KOPT-K1 (cell line): ENCODE measurements at regions not wholly inside any gene's neighbourhood (a gene's known extent, or its start where the extent isn't known, plus 50 kb on each side); places are given as distances from the start of the nearest gene placed in this dataset.

Experiments used
- H3K27ac ChIP-seq: fragments of 200-600 bp; sonication (generic); 2 replicates; pipeline ENCODE4 v1.5.1; 2016; ENCODE audit warnings: antibody characterized with exemption, mild to moderate bottlenecking, low read depth, low read length; ENCODE audit not compliant: poor library complexity, severe bottlenecking
- H3K36me3 ChIP-seq: fragments of 200-600 bp; sonication (generic); 2 replicates; pipeline ENCODE4 v1.5.1; 2017; ENCODE audit warnings: antibody characterized with exemption, mild to moderate bottlenecking, low read length, moderate library complexity; ENCODE audit not compliant: insufficient read depth
- H3K9me3 ChIP-seq: fragments of 200-600 bp; sonication (generic); 2 replicates; pipeline ENCODE4 v1.5.1; 2017; ENCODE audit warnings: antibody characterized with exemption, low read length, mild to moderate bottlenecking; ENCODE audit not compliant: insufficient read depth, poor library complexity, severe bottlenecking

- H3K36me3 ChIP-seq = no peaks in the 10 kb centered on the region
- no peak overlapping the region for H3K27ac ChIP-seq
- no peaks in the 10 kb centered on the region for H3K9me3 ChIP-seq
Observed at GRCh38 chr3:28845006-28845324, 435.9 kb upstream of the RBMS3 start.

- Histone ChIP-seq H3K36me3 (no peaks in the 10 kb centered on the region), H3K27ac (no peak overlapping the region), H3K9me3 (no peaks in the 10 kb centered on the region)
Observed at GRCh38 chr3:28846971-28847478, 433.8 kb upstream of the RBMS3 start.

GRCh38 chr3:28847736-28848135 lies 433.1 kb upstream of the RBMS3 start:
- Histone ChIP-seq H3K9me3 (no peaks in the 10 kb centered on the region), H3K27ac (no peak overlapping the region), H3K36me3 (no peaks in the 10 kb centered on the region)

DNA sequence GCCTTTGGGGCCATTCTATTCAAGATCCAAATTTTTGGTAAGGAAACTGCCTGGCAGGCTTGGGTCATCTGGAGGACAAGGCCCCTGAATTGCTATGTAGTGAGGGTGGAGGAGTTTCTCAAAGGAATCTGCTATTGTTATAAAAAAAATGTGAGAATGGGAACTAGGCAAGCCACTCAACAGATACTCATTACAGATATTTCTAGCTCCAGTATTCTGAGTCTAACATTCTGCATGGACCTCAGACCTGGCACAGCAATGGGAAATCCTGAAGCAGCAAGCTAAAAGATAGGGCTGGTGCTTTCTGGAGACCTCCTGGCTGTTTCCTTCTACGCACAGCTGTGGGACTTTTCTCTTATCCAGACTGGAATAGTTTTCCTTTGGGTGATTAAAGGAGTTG lies 430.7 kb upstream of the RBMS3 start:
- Histone ChIP-seq H3K27ac (no peak overlapping the region), H3K9me3 (no peaks in the 10 kb centered on the region), H3K36me3 (no peaks in the 10 kb centered on the region)

DNA sequence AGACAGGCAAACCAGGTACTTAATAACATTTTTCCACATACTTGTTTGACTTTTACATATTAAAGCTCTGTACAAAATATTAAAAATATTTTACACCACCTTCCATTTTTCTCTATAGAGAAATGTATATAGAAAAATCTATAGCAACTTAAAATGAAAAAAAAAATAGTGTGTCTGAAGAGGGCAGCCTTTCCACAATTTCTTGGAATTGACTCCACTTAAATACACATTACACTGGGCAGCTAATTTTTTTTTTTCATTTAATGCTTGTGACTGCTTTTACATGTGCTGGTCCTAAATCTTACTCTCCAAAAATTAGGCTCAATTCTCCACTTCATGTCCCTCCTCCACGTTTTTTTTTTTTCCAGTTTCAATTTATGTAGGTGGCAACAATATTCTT lies 427.0 kb upstream of the RBMS3 start:
- Histone ChIP-seq H3K36me3 (no peaks in the 10 kb centered on the region), H3K27ac (no peak overlapping the region), H3K9me3 (no peaks in the 10 kb centered on the region)

DNA sequence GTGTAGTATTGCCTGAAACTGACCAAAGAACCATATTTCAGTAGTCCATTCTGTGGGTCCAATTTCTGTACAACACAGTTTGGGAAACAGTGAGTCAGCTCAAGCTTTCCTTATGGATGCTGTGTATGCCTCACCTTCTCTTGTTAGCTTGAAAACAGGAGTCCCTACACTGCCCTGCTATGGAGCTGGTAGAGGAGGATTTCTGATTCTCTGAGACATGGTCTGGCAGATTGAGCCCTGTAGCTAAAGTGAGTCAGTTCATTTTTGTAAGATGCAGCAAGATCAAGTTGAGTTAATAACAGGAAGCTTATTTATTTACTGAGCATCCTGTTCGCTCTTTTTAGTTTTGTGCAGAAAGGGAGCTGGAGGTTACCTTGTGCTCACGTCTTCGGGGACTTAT lies 424.1 kb upstream of the RBMS3 start:
- H3K27ac ChIP-seq = no peak overlapping the region
- H3K36me3 ChIP-seq = no peaks in the 10 kb centered on the region
- H3K9me3 ChIP-seq = no peaks in the 10 kb centered on the region

GRCh38 chr3:28859897-28860296 lies 421.0 kb upstream of the RBMS3 start:
- H3K36me3 ChIP-seq = no peaks in the 10 kb centered on the region
- no peak overlapping the region for H3K27ac ChIP-seq
- H3K9me3 ChIP-seq = no peaks in the 10 kb centered on the region

GRCh38 chr3:28860307-28860706 lies 420.6 kb upstream of the RBMS3 start:
- H3K9me3 ChIP-seq = no peaks in the 10 kb centered on the region
- H3K36me3 ChIP-seq = no peaks in the 10 kb centered on the region
- H3K27ac ChIP-seq = no peak overlapping the region

DNA sequence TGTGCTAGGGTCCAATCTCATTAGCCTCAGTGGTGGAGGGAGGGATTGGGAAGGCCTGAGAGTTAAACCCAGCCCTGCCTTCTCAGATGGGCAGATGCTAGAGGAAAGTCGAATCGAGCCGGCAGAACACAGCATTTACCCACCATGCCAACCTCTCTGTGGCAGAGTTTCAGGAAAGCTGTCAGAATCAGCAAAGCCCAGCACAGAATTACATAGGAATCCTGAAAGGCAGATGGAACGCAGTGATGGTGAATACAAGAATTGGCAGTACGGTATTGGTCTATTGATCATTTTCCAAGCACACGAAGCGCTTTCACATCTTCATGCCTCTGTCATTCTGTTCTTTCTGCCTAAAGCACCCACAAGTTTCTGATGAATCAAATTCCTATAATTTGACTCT lies 417.7 kb upstream of the RBMS3 start:
- Histone ChIP-seq H3K36me3 (no peaks in the 10 kb centered on the region), H3K9me3 (no peaks in the 10 kb centered on the region), H3K27ac (no peak overlapping the region)

DNA sequence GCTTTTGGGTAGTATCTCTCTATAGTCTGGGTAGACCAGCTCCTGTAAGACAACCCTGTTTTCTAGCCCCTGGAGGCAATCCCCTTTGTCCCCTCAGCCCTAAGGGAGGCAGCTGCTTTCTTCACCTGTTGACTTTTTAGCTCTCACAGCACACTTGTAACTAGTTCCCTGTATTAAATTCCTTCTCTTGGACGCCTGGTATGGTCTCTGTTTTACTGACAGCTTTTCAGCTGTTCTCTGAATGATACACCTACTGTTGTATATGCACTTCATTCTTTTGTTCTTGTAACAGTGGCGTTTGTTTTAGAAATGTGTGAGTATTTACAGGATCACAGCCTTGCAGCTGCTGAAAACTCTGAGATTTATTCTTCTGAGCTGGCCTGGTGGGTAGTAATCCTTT lies 413.0 kb upstream of the RBMS3 start:
- H3K36me3 ChIP-seq = no peaks in the 10 kb centered on the region
- H3K9me3 ChIP-seq = no peaks in the 10 kb centered on the region
- no peak overlapping the region for H3K27ac ChIP-seq

GRCh38 chr3:28868897-28869296 lies 412.0 kb upstream of the RBMS3 start:
- no peaks in the 10 kb centered on the region for H3K9me3 ChIP-seq
- H3K27ac ChIP-seq = no peak overlapping the region
- H3K36me3 ChIP-seq = no peaks in the 10 kb centered on the region

DNA sequence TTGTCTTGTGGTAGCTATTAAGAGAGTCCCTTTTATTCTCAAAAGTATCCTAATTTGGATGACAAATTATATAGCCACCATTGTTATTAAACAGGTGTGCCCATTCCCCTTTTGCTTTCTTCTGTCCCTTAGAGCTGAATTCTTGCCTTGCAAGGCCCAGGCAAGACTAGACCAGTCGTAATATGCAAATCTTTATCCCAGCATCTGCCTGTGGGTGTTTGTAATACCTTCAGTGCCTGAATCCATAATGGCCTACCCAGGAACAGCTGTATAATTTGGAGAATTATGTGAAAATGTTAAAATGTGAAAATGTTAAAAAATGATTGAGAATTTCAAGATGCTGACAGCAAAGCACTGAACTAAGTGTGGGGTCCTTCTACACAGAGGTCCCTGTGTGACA lies 403.0 kb upstream of the RBMS3 start:
- Histone ChIP-seq H3K36me3 (no peaks in the 10 kb centered on the region), H3K27ac (no peak overlapping the region), H3K9me3 (no peaks in the 10 kb centered on the region)

DNA sequence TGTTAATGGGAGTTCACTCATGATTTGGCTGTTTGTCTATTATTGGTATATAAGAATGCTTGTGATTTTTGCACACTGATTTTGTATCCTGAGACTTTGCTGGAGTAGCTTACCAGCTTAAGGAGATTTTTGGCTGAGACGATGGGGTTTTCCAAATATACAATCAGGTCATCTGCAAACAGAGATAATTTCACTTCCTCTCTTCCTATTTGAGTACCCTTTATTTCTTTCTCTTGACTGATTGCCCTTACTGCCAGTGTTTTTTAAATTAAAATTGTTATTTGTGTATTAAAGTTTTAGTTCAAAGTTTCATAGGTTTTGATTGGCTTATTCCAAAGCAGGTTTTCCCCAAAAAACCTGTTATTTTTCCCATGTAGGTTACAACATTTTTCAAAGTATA lies 390.5 kb upstream of the RBMS3 start:
- Histone ChIP-seq H3K27ac (no peak overlapping the region), H3K9me3 (no peaks in the 10 kb centered on the region), H3K36me3 (no peaks in the 10 kb centered on the region)

DNA sequence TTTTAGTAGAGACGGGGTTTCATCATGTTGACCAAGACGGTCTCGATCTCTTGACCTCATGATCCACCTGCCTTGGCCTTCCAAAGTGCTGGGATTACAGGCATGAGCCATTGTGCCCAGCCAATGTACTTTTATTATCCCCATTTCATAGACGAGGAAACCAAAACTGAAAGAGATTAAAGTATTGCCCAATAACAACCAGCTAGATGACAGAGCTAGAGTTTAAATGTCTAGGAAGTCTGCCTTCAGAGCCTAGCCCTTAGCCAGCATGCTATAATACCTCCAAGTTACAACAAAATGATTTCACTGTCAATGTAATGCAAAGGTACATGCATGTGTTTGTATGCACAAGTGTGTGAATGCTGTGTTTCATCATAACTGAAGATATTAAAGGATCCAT lies 389.4 kb upstream of the RBMS3 start:
- Histone ChIP-seq H3K27ac (no peak overlapping the region), H3K9me3 (no peaks in the 10 kb centered on the region), H3K36me3 (no peaks in the 10 kb centered on the region)

GRCh38 chr3:28900301-28900700 lies 380.6 kb upstream of the RBMS3 start:
- H3K27ac ChIP-seq = no peak overlapping the region
- no peaks in the 10 kb centered on the region for H3K9me3 ChIP-seq
- no peaks in the 10 kb centered on the region for H3K36me3 ChIP-seq

DNA sequence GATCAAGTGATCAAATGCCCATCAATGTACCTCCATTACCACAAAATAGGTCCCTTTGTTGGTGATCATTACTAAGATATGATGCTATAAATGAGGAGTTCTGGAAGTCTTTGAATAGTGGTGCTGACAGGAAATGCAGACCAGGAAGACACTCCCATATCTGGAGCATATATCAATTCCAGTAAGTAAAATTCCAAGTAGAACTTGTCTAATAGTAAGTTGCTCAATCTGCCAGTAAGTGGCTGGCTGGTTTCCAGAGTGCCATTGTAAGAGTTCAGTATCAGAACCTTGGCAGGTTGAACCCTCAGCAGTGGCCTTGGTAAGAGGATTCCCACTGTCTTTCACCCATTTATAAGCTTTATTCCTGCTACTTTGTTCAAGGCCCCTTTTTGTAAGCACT lies 379.9 kb upstream of the RBMS3 start:
- no peak overlapping the region for H3K27ac ChIP-seq
- no peaks in the 10 kb centered on the region for H3K36me3 ChIP-seq
- H3K9me3 ChIP-seq = no peaks in the 10 kb centered on the region

DNA sequence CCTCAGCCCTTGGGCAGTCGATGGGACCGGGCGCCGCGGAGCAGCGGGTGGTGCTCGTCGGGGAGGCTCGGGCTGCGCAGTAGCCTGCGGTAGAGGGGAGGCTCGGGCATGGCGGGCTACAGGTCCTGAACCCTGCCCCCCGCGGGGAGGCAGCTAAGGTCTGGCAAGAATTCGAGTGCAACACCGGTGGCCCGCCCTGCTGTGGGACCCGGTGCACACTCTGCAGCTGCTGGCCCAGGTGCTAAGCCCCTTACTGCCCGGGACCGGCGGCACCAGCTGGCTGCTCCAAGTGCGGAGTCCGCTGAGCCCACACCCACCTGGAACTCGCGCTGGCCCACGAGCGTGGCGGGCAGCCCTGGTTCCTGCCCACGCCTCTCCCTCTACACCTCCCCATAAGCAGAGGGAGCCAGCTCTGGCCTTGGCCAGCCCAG lies 377.7 kb upstream of the RBMS3 start:
- no peaks in the 10 kb centered on the region for H3K36me3 ChIP-seq
- no peak overlapping the region for H3K27ac ChIP-seq
- H3K9me3 ChIP-seq = no peaks in the 10 kb centered on the region
